ENCODE measurements at regions not wholly inside any gene's neighbourhood (a gene's known extent, or its start where the extent isn't known, plus 50 kb on each side); places are given as distances from the start of the nearest gene placed in this dataset.
"Not testable (repeated sequence)": the region's sequence is repeated elsewhere in the genome, so short reads cannot be mapped to it uniquely, and the experiment has no call there.

GRCh38 chrX:131394384-131394783 lies 105.3 kb upstream of the IGSF1 start:
- peak; percentile 32 for ATAC-seq (ENCODE audit: low FRiP score)
- no peak for DNase-seq (ENCODE audit: low spot score)
- TF ChIP-seq CTCF (IDR thresholded peaks at IDR 0.05) = no peak

DNA sequence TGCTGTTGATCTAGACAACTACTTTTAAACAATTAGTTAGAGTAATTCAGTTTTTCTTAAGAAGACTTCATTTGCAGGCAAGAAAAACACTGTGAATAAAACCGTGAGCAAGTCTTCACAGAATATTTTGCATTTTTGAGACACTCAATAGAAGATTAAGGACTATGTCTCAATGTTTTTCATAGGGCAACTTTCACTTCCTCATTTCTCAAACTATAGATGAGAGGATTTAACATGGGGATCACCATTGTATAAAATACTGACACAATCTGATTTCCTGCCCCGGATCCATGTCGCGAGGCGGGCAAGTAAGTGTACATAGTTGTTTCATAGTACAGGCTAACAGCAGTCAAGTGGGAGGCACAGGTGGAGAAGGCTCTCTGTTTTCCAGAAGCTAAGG lies 108.8 kb upstream of the IGSF1 start:
- TF ChIP-seq CTCF (IDR thresholded peaks at IDR 0.05) = no peak
- ATAC-seq (ENCODE audit: low FRiP score) (no peak), DNase-seq (ENCODE audit: low spot score) (no peak)

- no peak for TF ChIP-seq CTCF (IDR thresholded peaks at IDR 0.05)
- no peak for ATAC-seq (ENCODE audit: low FRiP score)
- DNase-seq (ENCODE audit: low spot score) = no peak
These were observed 110.7 kb upstream of the IGSF1 start for GRCh38 chrX:131399678-131400428.

- ATAC-seq (ENCODE audit: low FRiP score) (no peak), DNase-seq (ENCODE audit: low spot score) (no peak)
- TF ChIP-seq CTCF (IDR thresholded peaks at IDR 0.05) = no peak
These were observed 113.2 kb upstream of the IGSF1 start for GRCh38 chrX:131402124-131402811.

DNA sequence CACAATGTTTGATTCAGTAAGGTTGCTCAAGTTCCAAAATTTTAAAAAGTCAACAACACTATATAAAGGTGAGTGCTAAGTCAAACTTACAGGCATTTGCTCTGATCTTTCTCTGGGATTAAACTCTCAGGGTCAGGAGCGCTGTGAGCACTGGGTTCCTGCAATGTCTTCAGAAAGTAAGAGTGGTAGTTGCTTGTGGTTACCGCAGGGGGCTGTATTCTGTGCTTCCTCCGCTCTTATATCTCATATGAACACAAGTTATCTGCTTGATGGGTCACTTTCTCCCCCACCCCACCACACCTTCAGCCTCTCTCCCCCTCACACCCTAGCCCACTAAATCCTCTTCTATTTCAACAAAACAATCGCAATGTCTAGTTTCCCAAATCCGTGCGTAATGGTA lies 116.4 kb upstream of the IGSF1 start:
- no peak for TF ChIP-seq CTCF (IDR thresholded peaks at IDR 0.05)
- DNase-seq (ENCODE audit: low spot score) (no peak), ATAC-seq (ENCODE audit: low FRiP score) (no peak)

GRCh38 chrX:131424895-131425294 lies 119.0 kb upstream of the OR13H1 start:
- no peak for TF ChIP-seq CTCF (IDR thresholded peaks at IDR 0.05)
- no peak for ATAC-seq (ENCODE audit: low FRiP score)
- no peak for DNase-seq (ENCODE audit: low spot score)

DNA sequence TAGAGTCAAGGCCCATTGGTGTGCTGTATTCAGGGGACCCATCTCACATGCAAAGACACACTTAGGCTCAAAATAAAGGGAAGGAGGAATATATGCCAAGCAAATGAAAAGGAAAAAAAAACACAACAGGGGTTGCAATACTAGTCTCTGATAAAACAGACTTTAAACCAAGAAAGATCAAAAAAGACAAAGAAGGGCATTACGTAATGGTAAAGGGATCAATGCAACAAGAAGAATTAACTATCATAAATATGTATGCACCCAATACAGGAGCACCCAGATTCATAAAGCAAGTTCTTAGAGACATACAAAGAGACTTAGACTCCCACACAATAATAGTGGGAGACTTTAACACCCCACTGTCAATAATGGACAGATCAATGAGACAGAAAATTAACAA lies 113.4 kb upstream of the OR13H1 start:
- DNase-seq (ENCODE audit: low spot score); ATAC-seq (ENCODE audit: low FRiP score): not testable (repeated sequence)
